ENCODE measurements at regions not wholly inside any gene's neighbourhood (a gene's known extent, or its start where the extent isn't known, plus 50 kb on each side); places are given as distances from the start of the nearest gene placed in this dataset.

DNA sequence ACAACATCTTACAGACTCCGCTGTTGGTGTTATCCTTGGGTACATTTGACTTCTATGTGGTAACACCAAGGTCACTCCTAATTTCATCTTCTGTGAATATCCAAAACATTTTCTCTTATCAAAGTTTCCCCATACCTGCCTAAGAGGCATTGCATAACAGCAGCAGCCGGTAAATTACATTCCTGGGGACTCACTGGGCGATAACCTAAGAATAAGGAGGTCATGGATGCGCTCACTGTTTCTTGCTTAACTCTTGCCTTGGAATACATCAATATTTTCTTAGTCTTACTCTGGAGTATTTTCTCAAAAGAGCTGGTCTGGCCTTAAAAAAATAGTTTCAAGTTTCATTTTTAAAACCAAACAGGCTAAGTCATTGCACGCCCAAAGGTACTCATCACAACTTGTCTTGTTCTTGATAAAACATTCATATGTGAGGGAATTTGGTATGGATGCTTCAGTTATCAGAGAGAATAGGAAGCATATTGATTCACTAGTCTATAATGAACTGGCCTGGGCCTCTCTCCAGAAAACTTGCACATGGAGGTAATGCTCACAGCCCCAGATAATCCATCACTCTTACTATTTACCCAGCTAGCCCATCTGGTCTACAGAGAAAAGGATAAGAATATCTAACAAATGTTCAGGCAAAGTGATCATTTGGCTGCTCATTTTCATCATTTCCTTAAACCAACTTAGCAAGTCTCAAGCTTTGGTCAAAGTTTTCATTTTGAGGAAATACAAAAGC lies 235.0 kb upstream of the ERCC4 start (continued):
- TF ChIP-seq ZNF266 (tag by site-specific recombination; IDR thresholded peaks at IDR 0.05; ENCODE audit: low read depth) = no peak
- no peak for TF ChIP-seq ZNF341 (tag by site-specific recombination; IDR thresholded peaks at IDR 0.05; ENCODE audit: low read depth)

DNA sequence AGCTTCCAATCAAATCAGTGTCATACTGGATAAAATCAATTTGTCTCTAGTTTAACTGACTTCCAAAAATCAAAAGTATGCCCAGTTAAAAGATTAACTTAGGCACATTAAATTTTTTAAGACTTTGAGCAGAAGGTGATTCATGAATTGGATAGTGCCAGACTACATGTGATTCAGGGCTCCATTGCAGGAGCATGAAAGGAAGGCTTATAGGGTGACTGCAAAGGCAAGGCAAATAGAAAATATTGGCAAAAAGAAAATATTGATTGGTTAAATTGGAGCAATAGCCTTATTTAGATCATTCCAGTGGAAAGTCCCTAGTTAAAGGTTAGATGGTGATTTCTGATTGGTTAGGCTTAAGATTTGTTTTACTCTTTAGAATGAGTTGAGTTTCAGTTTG lies 223.9 kb upstream of the ERCC4 start:
- H3K36me3 ChIP-seq (ENCODE audit: control insufficient read depth in 2 of 2, insufficient read depth in 1 of 2, low read length in 2 of 2) = no peaks in the 10 kb centered on the region
- no peaks in the 10 kb centered on the region for H3K4me1 ChIP-seq (ENCODE audit: control insufficient read depth, insufficient read depth, low read length)
- no peaks in the 10 kb centered on the region for H3K9me3 ChIP-seq (ENCODE audit: control insufficient read depth, insufficient read depth, low read depth, low read length)
- H3K27ac ChIP-seq (ENCODE audit: extremely low read depth, low read depth, low read length) = no peak overlapping the region
- CTCF ChIA-PET = no interaction called here
- POLR2A ChIA-PET = no interaction called here
- TF ChIP-seq HOXD13 (CRISPR knock-in tag; IDR thresholded peaks at IDR 0.05; ENCODE audit: borderline replicate concordance) (no peak), ZNF426 (tag by site-specific recombination; IDR thresholded peaks at IDR 0.05) (no peak), RBAK (tag by site-specific recombination; IDR thresholded peaks at IDR 0.05) (no peak), ZSCAN16 (tag by site-specific recombination; IDR thresholded peaks at IDR 0.05) (no peak), CTCF (tag by site-specific recombination; IDR thresholded peaks at IDR 0.05) (no peak), ZNF132 (tag by site-specific recombination; IDR thresholded peaks at IDR 0.05; ENCODE audit: borderline replicate concordance) (no peak), ZNF777 (tag by site-specific recombination; IDR thresholded peaks at IDR 0.05; ENCODE audit: borderline replicate concordance) (no peak), ZNF292 (tag by site-specific recombination; IDR thresholded peaks at IDR 0.05; ENCODE audit: borderline replicate concordance, low read depth) (no peak), TRIM28 (IDR thresholded peaks at IDR 0.05; ENCODE audit: borderline replicate concordance, low read length) (no peak)
- TF ChIP-seq, protein P1, sequence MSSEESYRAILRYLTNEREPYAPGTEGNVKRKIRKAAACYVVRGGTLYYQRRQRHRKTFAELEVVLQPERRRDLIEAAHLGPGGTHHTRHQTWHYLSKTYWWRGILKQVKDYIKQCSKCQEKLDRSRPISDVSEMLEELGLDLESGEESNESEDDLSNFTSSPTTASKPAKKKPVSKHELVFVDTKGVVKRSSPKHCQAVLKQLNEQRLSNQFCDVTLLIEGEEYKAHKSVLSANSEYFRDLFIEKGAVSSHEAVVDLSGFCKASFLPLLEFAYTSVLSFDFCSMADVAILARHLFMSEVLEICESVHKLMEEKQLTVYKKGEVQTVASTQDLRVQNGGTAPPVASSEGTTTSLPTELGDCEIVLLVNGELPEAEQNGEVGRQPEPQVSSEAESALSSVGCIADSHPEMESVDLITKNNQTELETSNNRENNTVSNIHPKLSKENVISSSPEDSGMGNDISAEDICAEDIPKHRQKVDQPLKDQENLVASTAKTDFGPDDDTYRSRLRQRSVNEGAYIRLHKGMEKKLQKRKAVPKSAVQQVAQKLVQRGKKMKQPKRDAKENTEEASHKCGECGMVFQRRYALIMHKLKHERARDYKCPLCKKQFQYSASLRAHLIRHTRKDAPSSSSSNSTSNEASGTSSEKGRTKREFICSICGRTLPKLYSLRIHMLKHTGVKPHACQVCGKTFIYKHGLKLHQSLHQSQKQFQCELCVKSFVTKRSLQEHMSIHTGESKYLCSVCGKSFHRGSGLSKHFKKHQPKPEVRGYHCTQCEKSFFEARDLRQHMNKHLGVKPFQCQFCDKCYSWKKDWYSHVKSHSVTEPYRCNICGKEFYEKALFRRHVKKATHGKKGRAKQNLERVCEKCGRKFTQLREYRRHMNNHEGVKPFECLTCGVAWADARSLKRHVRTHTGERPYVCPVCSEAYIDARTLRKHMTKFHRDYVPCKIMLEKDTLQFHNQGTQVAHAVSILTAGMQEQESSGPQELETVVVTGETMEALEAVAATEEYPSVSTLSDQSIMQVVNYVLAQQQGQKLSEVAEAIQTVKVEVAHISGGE (tag by site-specific recombination; conservative IDR thresholded peaks at IDR 0.05; ENCODE audit: low read depth) = no peak
- no peak overlapping the region for H3K4me3 ChIP-seq (ENCODE audit: low read depth, low read length)

DNA sequence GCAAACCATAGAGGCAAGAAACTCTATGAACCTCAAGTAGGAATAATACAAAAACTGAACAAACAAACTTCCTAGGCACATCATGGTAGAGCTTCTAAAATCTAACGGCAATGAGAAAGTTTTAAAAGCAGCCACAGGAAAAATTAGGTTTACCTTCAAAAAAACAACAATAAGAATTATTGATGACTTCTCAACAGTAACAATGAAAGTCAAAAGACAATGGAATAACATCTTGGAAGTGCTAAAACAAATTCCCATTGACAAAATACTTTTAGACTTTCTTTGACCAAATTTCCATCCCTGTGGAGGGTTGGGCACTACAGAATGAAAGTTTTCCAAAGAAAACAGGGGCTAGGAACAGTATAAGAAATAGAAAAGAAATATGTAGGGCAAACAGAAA lies 222.9 kb upstream of the ERCC4 start:
- no peak overlapping the region for H3K4me3 ChIP-seq (ENCODE audit: low read depth, low read length)
- H3K9me3 ChIP-seq (ENCODE audit: control insufficient read depth, insufficient read depth, low read depth, low read length) = no peaks in the 10 kb centered on the region
- H3K27ac ChIP-seq (ENCODE audit: extremely low read depth, low read depth, low read length) = no peak overlapping the region
- ChIA-PET POLR2A (no interaction called here), CTCF (interaction anchor here (0.6 to 0.7 kb wide), 2 partner anchors 57 to 1048 kb away, joined by 3 to 5 read pairs; no protein-coding TSS in a partner anchor)
- no peaks in the 10 kb centered on the region for H3K36me3 ChIP-seq (ENCODE audit: control insufficient read depth in 2 of 2, insufficient read depth in 1 of 2, low read length in 2 of 2)
- TF ChIP-seq, protein P2, sequence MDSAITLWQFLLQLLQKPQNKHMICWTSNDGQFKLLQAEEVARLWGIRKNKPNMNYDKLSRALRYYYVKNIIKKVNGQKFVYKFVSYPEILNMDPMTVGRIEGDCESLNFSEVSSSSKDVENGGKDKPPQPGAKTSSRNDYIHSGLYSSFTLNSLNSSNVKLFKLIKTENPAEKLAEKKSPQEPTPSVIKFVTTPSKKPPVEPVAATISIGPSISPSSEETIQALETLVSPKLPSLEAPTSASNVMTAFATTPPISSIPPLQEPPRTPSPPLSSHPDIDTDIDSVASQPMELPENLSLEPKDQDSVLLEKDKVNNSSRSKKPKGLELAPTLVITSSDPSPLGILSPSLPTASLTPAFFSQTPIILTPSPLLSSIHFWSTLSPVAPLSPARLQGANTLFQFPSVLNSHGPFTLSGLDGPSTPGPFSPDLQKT (IDR thresholded peaks at IDR 0.05; ENCODE audit: borderline replicate concordance, low read depth, low read length) = no peak
- TF ChIP-seq SETDB1 (IDR thresholded peaks at IDR 0.05; ENCODE audit: insufficient read length, low read length) = peak; percentile 33
- H3K4me1 ChIP-seq (ENCODE audit: control insufficient read depth, insufficient read depth, low read length) = no peaks in the 10 kb centered on the region
